ENCODE measurements at regions not wholly inside any gene's neighbourhood (a gene's known extent, or its start where the extent isn't known, plus 50 kb on each side); places are given as distances from the start of the nearest gene placed in this dataset.

- TF ChIP-seq POLR2AphosphoS5 (IDR thresholded peaks at IDR 0.05; ENCODE audit: insufficient read depth, low read depth, low read length): no peak
- no peak for TF ChIP-seq EZH2 (IDR thresholded peaks at IDR 0.05; ENCODE audit: borderline replicate concordance, low read depth, low read length, severe bottlenecking)
- TF ChIP-seq, protein P1, sequence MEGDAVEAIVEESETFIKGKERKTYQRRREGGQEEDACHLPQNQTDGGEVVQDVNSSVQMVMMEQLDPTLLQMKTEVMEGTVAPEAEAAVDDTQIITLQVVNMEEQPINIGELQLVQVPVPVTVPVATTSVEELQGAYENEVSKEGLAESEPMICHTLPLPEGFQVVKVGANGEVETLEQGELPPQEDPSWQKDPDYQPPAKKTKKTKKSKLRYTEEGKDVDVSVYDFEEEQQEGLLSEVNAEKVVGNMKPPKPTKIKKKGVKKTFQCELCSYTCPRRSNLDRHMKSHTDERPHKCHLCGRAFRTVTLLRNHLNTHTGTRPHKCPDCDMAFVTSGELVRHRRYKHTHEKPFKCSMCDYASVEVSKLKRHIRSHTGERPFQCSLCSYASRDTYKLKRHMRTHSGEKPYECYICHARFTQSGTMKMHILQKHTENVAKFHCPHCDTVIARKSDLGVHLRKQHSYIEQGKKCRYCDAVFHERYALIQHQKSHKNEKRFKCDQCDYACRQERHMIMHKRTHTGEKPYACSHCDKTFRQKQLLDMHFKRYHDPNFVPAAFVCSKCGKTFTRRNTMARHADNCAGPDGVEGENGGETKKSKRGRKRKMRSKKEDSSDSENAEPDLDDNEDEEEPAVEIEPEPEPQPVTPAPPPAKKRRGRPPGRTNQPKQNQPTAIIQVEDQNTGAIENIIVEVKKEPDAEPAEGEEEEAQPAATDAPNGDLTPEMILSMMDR (IDR thresholded peaks at IDR 0.05; ENCODE audit: extremely low read depth in 1 of 2, insufficient read depth in 1 of 2, low read depth in 1 of 2, low read length in 2 of 2): no peak
- no peak for TF ChIP-seq POLR2A (IDR thresholded peaks at IDR 0.05; ENCODE audit: low read depth, low read length)
- no peak for TF ChIP-seq FOS (IDR thresholded peaks at IDR 0.05; ENCODE audit: borderline replicate concordance, insufficient read depth, low read length)
These were observed 201.8 kb upstream of the PRNP start for GRCh38 chr20:4484379-4484997.
